HG02678 (cell line): ENCODE measurements at regions not wholly inside any gene's neighbourhood (a gene's known extent, or its start where the extent isn't known, plus 50 kb on each side); places are given as distances from the start of the nearest gene placed in this dataset.
A peak's percentile ranks its signal among the peaks of the same experiment; 100 is the strongest.
"Not testable (repeated sequence)": the region's sequence is repeated elsewhere in the genome, so short reads cannot be mapped to it uniquely, and the experiment has no call there.

Experiments used
- ATAC-seq: cut with Tn5 transposase; IDR thresholded peaks from one replicate; pipeline ENCODE4 v1.9.1; 2021; ENCODE audit warnings: mild to moderate bottlenecking, moderate library complexity; ENCODE audit not compliant: unreplicated experiment

DNA sequence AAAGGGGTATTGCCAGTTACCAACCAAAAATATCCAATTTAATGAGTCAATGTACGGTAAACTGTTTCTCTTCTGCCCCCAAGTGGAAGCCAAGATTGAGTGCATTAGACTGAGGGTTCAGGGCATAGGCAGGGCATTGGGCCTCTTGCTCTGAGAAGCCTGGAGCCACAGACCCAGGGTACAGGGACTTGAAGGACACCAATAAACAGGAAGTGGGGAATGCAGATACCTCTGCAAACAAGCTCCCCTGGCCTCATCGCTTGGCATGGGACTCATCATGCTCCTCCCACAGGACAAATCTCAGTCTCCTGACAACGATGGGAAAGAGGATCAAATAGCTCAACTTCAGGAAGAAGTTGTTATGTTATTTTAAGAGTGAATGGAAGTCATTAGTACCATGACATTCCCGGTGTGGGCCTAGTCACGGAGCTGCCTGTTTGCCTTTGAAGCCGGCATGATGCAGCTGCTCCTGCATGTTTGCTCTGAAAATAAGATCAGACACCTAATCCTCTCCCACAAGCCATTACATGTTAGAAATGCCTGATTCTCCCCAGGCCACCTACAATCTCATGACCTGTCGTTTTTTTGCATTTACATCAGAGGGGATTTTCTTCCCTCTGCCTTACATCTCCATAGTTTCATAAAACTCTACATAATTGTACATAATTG lies 224.2 kb downstream of the RCHY1 start:
- ATAC-seq, result no peak

DNA sequence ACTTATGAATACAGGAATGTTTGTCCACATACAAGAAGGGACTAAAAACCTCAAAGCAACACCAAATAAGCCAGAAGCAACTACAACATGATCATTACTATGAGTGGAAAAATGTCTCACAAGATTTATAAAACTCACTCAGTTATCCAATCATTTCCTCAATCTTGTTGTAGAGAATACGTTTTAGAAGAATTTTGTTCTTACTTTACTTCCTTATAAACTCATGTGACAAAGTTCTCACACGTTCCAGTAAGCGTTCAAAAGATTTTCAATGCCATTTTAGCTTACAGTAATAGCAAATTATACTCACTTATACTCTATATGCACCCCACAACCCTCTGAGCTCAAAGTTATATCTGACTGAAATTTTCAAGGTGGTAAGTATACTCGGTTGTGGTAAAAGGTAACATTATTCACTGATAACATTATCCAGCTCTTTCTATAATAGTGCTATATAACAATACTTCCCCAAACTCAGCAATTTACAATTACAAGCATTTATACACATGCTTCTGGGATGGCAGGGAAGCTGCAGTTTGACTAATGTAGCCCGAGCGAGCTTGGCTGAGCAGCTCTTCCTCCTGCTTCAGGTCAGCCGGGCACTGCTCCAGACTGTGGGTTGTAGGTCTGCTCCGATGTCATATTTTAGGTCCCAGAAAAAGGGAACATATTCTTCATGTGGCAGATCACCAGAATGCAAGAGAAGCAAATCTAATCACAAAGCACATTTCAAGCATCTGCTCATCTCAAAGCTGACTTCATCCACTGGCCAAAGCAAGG lies 226.3 kb downstream of the RCHY1 start:
- ATAC-seq, result no peak

DNA sequence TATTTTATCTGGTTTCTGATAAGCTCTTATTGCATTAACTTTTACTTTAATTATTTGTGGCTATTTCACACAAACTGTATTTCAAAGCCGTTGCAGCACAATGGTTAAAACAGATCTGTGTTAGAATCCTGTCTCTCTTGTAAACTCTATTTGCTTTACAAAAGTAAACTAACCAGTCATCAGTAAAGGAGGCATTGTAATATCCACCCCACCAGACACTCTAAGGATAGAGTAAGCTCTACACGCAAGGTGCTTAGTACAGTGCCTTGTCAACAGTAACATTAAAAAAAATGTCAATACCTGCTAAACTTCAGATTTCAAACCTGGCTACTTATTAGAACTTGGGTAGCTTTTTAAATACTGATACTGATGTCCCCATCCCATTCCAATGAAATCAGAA lies 228.4 kb downstream of the RCHY1 start:
- no peak for ATAC-seq

DNA sequence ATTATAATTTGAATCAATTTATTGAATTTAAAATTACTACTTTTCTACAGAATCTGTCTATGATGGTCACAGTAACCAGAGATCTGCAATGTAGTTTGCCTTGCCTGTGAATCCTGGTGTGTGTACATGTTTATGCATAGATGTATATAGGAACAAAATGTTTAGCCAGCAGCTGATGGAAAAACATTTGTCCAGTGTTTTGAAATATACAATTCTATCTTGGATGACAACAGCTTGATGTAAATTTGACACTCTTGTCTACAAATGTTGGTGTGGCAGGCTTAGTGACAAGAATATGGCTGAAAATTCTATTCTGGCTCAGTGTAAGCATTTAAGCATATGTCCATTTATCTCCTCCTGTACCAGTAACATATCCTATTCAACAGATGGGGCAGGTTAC lies 229.4 kb downstream of the RCHY1 start:
- no peak for ATAC-seq

DNA sequence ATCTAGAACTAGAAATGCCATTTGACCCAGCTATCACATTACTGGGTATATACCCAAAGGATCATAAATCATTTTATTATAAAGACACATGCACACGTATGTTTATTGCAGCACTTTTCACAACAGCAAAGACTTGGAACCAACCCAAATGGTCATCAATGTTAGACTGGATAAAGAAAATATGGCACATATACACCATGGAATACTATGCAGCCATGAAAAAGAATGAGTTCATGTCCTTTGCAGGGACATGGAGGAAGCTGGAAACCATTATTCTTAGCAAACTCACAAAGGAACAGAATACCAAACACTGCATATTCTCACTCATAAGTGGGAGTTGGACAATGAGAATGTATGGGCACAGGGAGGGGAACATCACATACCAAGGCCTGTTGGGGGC lies 233.7 kb downstream of the RCHY1 start:
- ATAC-seq, result not testable (repeated sequence)

DNA sequence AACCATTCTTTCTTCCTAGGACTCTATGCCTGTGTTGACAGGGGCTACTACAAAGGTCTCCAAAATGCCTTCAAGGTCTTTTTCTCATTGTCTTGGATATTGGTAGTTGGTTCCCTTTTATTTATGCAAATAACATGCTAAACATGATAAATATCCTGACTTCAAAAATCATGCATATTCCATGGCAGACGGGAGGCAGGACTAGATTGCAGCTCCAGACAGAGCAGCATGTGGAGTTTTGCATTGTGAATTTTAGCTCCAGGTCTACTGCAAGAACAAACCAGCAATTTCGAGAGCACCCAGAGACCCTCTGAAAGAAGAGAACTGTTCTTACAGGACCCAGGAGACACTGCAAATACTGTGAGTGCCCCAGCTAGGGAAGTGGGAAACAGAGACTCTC lies 254.9 kb downstream of the RCHY1 start:
- no peak for ATAC-seq

DNA sequence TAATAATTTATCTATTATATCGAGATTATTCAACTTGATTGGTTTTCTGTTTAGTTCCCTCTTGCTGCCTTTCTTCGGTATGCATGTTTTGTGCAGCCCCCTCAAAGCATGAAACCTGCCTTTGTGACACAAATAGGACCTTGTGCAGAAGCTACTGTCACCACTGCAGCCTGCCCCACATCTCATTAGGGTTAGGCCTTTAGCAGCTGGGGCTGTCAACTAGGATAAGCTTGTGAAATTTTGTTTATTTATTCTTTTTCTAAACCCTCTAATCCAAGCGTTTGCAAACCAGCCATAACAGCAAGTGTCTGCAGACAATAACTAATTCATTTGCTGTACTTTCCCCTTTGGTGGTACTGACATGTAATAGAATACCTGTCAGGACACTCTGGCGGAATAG lies 258.9 kb downstream of the RCHY1 start:
- no peak for ATAC-seq

DNA sequence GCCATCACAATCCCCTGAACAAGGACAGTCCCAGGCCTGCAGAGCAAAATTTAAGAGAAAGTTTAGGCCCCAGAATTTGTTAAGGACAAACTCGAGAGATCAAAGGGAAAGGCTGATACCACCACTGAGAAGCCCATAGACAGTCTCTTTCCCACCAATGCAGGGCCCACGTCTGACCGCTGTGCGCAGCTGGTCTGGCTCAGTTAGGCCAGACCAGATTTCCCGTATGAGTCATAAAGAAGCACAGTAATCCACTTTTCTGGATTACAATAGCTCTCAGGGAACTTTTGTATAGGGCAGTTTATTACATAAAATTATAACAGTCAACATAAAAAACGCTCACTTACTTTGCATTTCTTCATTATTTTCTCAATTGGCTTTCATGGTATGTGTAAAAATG lies 259.5 kb downstream of the RCHY1 start:
- ATAC-seq, result no peak

DNA sequence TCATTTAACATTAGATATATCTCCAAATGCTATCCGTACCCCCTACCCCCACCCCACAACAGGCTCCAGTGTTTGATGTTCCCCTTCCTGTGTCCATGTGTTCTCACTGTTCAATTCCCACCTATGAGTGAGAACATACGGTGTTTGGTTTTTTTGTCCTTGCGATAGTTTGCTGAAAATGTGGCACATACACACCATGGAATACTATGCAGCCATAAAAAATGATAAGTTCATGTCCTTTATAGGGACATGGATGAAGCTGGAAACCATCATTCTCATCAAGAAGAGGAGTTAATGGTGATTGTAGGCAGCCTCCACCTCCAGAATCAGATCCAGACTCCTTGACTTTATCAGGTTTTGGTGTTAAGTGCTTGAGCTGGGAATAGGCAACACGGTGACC lies 261.1 kb downstream of the RCHY1 start:
- ATAC-seq, result not testable (repeated sequence)

DNA sequence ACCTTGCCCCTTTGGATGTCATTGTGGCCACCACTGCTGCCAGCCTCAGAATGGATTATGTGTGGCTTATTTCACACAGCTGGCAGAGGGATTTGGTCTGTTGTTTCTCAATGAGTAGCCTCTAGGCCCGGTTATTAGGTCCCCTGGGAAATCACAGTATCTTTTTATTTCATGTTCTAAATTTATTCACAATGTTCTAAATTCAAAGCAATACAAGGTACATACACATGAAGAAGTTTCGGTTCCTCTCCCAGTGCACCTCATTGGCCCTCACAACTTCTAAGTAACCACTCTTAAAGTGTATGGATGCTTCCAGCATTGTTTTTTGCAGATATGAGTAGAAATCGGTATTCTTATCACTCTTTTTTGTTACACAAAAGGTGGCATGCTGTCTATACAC lies 262.7 kb downstream of the RCHY1 start:
- ATAC-seq, result peak; percentile 69

DNA sequence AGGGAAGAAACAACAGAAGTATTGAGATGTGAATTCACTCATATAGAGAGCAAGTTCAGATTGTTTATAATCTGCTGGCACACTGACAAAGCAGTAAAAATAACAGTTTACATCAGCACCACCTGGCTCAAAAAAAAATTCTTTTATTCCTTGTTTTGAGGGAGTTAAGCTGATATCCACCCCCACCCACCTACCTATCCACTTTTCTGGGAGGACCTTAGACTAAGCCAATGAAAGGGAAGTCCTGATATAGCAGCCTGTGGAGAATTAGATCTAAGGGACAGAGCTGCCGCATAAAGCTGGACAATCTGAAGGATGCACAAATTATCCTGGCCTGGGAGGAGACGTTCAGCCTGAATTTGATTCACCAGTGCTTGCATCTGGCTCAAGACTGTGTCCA lies 264.5 kb downstream of the RCHY1 start:
- no peak for ATAC-seq

DNA sequence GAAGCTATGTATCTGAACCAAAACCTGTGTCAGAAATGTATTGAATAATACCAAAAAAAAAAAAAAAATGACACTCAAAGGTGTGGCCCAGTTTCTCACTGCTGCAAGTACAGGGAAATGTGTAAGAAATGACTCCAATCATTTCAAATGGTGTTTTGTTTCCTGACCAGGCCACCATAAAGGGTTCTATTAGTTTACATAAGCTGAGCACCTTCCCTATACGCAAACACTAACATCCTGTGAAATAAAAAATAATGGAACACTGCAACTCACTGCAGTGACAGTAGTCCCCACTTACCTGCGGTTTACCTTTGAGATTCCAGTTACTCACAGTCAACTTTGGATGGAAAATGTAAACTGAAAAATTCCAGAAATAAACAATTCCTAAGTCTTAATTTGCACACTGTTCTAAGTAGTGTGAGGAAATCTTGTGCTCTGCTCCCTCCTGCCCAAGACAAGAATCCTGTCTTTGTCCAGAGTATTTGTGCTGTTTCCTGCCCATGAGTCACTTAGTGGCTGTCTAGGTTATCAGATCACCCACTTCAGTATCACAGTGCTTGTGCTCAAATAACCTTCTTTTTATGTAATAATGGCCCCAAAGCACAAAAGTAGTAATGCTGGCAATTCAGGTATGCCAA lies 265.3 kb downstream of the RCHY1 start:
- no peak for ATAC-seq

DNA sequence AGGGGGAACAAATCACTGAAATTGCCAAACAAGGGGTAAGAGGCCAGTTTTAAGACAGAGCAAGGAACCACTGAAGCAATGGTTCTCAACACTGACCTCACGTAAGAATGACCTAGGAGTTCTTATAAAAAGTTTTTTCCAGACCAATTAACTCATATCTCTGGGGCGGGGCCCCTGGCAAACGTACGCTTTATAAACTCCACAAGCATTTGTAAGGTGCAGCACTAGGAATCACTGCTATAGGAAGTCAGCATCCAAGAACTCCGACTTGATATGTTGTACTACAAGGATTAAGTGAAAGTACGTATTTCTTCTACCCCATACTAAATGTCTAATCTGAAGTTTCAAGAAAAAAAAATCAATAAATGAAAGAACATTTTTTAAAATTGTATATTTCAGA lies 269.9 kb downstream of the RCHY1 start:
- ATAC-seq, result no peak

DNA sequence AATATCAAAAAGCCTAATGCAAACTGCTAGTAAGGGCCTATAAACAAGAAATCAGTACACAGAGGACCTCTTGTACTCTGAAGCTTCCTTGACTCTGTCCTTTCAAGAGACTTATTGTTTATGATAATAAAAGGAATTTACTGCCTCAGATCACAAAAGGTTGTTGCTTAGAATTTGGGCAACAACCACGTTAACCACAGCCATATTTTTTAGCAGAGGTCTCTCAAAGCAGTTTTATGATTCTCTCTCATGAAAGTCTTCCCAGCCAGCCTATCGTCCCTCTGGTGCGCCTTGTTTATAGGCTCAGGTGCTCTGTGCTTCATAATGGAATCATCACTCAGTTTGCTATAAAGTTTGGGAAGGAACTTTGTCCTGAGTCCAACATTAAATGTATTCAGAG lies 270.6 kb downstream of the RCHY1 start:
- no peak for ATAC-seq

DNA sequence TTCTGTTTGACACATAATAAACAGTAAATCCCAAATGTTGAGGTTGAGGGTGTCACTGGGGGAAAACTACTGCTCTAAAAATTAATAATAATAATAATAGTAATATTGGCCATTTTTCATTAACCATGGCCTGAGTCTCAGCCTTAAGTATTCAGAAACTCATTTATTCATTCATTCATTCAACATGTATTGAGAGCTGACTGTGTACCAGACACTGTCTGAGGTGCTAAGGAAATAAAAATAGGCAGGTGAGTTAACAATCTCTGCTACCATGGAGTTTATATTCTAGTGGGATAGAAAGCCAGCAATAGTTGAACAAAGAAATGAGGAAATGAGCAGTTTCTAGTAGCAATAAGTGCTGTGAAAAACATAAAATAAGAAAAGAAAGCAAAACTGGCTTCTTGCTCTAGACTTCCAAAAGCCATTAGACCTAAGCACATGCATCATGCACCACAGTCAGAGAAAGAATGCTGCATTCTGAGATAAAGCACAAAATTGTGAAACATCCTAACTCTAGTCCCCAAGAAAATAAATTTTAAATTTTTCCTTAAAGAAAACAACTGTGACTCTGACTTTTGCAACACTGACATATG lies 278.7 kb downstream of the RCHY1 start:
- ATAC-seq, result peak; percentile 98

DNA sequence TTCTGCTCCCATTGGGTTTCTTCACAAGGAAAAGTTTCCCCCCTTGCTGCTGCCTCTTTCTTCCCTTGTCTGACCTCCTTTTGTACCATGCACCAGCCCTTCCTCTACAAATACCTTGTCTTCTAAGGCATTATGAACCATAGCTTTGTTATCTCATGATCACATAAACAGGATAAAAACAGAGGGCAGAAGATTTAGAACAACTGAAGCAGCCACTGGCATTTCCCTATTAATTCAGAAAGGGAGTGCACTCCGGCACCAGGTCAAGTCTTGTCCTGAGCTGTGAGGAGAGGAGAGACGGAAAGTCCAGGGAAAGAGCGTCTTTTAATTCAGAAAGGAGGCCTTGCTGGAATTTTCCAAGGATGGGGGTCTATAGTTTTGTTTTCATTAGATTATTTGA lies 281.7 kb downstream of the RCHY1 start:
- no peak for ATAC-seq

DNA sequence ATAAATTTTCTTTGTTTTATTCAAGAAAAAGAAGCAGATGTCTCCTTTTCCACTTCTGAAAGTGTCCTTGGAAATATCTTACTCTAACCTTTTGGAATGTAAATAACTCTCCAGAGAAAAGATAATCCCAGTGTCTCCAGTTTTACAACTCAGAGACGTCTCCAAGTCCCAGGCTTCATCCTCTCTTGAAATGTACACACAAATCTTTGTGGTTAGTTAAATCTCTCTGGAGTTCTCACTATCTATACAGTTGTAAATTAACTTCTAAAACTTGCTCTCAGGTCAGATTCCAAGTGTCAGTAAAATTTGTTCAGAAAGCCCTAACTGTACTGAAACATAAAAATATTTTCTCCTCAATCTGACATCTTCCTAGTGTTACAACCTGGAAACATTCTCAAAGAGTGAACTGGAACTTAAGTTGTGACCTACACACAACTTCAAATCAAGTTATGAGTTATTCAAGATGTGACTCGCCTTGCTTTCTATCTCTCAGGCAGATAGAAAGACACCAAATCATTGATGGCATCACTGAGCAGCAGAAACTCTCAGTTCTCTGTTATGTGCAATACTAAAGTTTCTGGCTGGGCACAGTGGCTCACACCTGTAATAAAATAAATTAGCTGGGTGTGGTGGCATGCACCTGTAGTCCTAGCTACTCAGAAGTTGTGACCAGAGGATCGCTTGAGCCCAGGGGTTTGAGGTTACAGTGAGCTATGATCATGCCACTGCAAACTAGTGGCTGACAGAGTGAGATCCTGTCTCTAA lies 284.2 kb downstream of the RCHY1 start:
- peak; percentile 63 for ATAC-seq

DNA sequence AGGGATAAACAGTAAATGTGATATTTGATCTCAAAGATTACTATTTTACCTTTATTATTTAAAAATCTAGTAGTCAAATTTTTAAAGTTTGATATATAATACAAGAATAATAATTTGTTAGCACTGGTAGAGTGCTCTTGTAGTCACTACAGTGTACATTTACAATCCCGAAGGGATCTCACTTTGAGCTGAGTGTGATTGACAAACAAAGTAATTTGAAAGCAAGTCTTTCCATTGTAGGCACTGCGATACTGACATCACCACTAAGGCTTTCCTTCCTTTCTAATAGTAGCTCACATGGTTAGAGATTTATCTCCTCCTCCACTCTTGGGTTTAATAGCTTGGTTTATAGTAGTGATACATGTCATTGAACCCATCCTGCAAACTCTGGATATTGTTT lies 280.6 kb downstream of the PARM1 start:
- ATAC-seq, result no peak

DNA sequence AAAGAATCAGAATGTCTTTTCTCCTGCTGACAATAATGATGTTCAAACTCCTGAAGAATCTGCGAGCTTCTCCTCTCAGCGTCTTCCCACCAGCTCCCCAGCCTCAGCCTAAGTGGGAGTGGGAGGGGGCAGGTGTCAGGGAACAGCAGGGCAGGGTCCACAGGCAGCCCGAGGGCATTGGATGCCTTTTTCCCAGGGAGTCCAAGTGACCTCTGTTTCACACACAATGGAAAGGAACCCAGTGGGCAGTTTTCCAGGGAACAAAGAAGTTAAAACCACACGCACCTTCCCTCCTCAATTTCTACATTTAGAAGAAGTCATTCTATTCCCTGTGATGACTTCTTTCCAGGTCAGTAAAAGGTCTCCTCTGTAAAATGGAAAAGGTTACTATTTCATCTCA lies 278.5 kb downstream of the PARM1 start:
- ATAC-seq, result no peak

DNA sequence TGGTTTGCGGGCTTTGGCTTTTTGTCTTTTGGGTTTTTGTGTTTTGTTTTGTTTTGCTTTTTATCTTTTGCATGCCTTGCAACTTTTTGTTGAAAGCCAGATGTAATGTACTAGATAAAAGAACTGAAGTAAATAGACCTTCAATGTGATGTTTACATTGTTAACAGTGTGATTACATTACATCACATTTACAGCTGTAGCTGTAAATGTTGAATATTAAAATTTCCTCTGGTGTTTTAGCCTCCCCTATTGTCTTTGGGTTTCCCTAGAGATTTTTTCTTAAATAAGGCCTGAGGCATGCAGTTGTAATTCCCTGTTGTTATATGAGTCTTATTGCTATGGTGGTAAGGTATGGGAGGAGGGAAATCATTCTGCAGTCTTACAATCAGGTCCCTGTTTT lies 275.0 kb downstream of the PARM1 start:
- no peak for ATAC-seq

DNA sequence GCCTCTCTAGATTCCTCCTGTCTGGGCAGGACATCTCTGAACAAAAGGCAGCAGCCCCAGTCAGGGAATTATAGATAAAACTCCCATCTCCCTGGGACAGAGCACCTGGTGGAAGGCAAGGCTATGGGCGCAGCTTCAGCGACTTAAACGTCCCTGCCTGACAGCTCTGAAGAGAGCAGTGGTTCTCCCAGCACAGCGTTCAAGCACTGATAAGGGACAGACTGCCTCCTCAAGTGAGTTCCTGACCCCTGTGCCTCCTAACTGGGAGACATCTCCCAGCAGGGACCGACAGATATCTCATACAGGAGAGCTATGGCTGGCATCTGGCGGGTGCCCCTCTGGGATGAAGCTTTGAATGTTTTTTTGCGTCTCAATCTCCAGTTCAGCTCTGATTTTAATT lies 262.2 kb downstream of the PARM1 start:
- no peak for ATAC-seq
